ENCODE measurements at regions not wholly inside any gene's neighbourhood (a gene's known extent, or its start where the extent isn't known, plus 50 kb on each side); places are given as distances from the start of the nearest gene placed in this dataset.

- TF ChIP-seq ZNF302 (tag by site-specific recombination; IDR thresholded peaks at IDR 0.05; ENCODE audit: low read depth) (no peak), ZNF658 (tag by site-specific recombination; IDR thresholded peaks at IDR 0.05) (no peak), ZNF670 (tag by site-specific recombination; IDR thresholded peaks at IDR 0.05; ENCODE audit: low read depth) (no peak), PBX3 (CRISPR knock-in tag; IDR thresholded peaks at IDR 0.05) (no peak), ZNF518A (tag by site-specific recombination; conservative IDR thresholded peaks at IDR 0.05; ENCODE audit: low read depth) (no peak), ZNF768 (tag by site-specific recombination; IDR thresholded peaks at IDR 0.05) (no peak), PRDM10 (tag by site-specific recombination; IDR thresholded peaks at IDR 0.05) (no peak), MYNN (tag by site-specific recombination; IDR thresholded peaks at IDR 0.05; ENCODE audit: borderline replicate concordance) (no peak), ZFP41 (tag by site-specific recombination; IDR thresholded peaks at IDR 0.05; ENCODE audit: borderline replicate concordance) (no peak), SP7 (tag by site-specific recombination; IDR thresholded peaks at IDR 0.05) (no peak)
- TF ChIP-seq, protein P1, sequence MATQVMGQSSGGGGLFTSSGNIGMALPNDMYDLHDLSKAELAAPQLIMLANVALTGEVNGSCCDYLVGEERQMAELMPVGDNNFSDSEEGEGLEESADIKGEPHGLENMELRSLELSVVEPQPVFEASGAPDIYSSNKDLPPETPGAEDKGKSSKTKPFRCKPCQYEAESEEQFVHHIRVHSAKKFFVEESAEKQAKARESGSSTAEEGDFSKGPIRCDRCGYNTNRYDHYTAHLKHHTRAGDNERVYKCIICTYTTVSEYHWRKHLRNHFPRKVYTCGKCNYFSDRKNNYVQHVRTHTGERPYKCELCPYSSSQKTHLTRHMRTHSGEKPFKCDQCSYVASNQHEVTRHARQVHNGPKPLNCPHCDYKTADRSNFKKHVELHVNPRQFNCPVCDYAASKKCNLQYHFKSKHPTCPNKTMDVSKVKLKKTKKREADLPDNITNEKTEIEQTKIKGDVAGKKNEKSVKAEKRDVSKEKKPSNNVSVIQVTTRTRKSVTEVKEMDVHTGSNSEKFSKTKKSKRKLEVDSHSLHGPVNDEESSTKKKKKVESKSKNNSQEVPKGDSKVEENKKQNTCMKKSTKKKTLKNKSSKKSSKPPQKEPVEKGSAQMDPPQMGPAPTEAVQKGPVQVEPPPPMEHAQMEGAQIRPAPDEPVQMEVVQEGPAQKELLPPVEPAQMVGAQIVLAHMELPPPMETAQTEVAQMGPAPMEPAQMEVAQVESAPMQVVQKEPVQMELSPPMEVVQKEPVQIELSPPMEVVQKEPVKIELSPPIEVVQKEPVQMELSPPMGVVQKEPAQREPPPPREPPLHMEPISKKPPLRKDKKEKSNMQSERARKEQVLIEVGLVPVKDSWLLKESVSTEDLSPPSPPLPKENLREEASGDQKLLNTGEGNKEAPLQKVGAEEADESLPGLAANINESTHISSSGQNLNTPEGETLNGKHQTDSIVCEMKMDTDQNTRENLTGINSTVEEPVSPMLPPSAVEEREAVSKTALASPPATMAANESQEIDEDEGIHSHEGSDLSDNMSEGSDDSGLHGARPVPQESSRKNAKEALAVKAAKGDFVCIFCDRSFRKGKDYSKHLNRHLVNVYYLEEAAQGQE (tag by site-specific recombination; IDR thresholded peaks at IDR 0.05) = no peak
- TF ChIP-seq, protein P2, sequence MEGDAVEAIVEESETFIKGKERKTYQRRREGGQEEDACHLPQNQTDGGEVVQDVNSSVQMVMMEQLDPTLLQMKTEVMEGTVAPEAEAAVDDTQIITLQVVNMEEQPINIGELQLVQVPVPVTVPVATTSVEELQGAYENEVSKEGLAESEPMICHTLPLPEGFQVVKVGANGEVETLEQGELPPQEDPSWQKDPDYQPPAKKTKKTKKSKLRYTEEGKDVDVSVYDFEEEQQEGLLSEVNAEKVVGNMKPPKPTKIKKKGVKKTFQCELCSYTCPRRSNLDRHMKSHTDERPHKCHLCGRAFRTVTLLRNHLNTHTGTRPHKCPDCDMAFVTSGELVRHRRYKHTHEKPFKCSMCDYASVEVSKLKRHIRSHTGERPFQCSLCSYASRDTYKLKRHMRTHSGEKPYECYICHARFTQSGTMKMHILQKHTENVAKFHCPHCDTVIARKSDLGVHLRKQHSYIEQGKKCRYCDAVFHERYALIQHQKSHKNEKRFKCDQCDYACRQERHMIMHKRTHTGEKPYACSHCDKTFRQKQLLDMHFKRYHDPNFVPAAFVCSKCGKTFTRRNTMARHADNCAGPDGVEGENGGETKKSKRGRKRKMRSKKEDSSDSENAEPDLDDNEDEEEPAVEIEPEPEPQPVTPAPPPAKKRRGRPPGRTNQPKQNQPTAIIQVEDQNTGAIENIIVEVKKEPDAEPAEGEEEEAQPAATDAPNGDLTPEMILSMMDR (tag by site-specific recombination; IDR thresholded peaks at IDR 0.05) = no peak
Measured at GRCh38 chr17:26809033-26809432, 484.9 kb upstream of the WSB1 start.

Data from HEK293 (cell line).